ENCODE measurements at regions not wholly inside any gene's neighbourhood (a gene's known extent, or its start where the extent isn't known, plus 50 kb on each side); places are given as distances from the start of the nearest gene placed in this dataset.

- TF ChIP-seq CTCF (IDR thresholded peaks at IDR 0.05): no peak
- no peak for TF ChIP-seq POLR2A (IDR thresholded peaks at IDR 0.05)
Observed at GRCh38 chr2:186024921-186025320, 286.3 kb downstream of the FSIP2 start.
